Heart left ventricle (tissue), 16 donors: ENCODE measurements at regions not wholly inside any gene's neighbourhood (a gene's known extent, or its start where the extent isn't known, plus 50 kb on each side); places are given as distances from the start of the nearest gene placed in this dataset.

ENCODE experiments used
- ATAC-seq, 4 donors: fragments of 200-7000 bp; cut with Tn5 transposase; one replicate each; pipeline ENCODE4 v1.9.1; 2020 to 2022; ENCODE audit warnings: moderate library complexity in 4 of 4, mild to moderate bottlenecking in 3 of 4, moderate number of reproducible peaks in 1 of 4
- DNase-seq, 5 donors: peaks; one replicate each; pipeline ENCODE4 v3.0.0-alpha.2; 2020
- H3K27ac ChIP-seq, 12 donors: fragments of 200-600 bp; sonication (generic) in 4 of 12; one replicate each; pipeline versions ENCODE4 v1.5.0 to v1.8.0; 2016 to 2022; ENCODE audit warnings: mild to moderate bottlenecking in 2 of 12
- H3K27me3 ChIP-seq, 9 donors: fragments of 200-600 bp; sonication (generic) in 2 of 9; one replicate each; pipeline versions ENCODE4 v1.5.1 to v1.8.0; 2016 to 2022; ENCODE audit warnings: mild to moderate bottlenecking in 3 of 9
- H3K36me3 ChIP-seq, 9 donors: fragments of 200-600 bp; sonication (generic) in 2 of 9; one replicate each; pipeline versions ENCODE4 v1.5.0 to v1.8.0; 2018 to 2022; ENCODE audit warnings: mild to moderate bottlenecking in 2 of 9
- H3K4me1 ChIP-seq, 12 donors: fragments of 200-600 bp; sonication (generic) in 4 of 12; one replicate each; pipeline versions ENCODE4 v1.5.0 to v1.8.0; 2016 to 2022; ENCODE audit warnings: mild to moderate bottlenecking in 3 of 12
- H3K4me3 ChIP-seq, 12 donors: fragments of 200-600 bp; sonication (generic) in 4 of 12; one replicate each; pipeline versions ENCODE4 v1.5.0 to v1.8.0; 2017 to 2022; ENCODE audit warnings: mild to moderate bottlenecking in 9 of 12, moderate library complexity in 4 of 12
- H3K9me3 ChIP-seq, 12 donors: fragments of 200-600 bp; sonication (generic) in 4 of 12; one replicate each; pipeline versions ENCODE4 v1.5.0 to v1.8.0; 2016 to 2022; ENCODE audit warnings: mild to moderate bottlenecking in 1 of 12
- CTCF ChIP-seq, 12 donors: fragments of 200-600 bp; sonication (generic) in 4 of 12; IDR thresholded peaks; one replicate each; pipeline versions ENCODE4 v1.5.0 to v1.8.0; 2018 to 2022; ENCODE audit warnings: antibody characterized with exemption in 12 of 12, mild to moderate bottlenecking in 5 of 12
- POLR2A ChIP-seq, 2 donors: fragments of 450-650 bp; IDR thresholded peaks; one replicate each; pipeline ENCODE4 v1.6.1; 2017; ENCODE audit warnings: antibody characterized with exemption in 2 of 2, mild to moderate bottlenecking in 2 of 2, moderate library complexity in 2 of 2
- WGBS, 4 donors: extraction: QIAGEN DNeasy Blood & Tissue Kit in 2 of 4; methylation state at CpG; one replicate each; pipeline versions ENCODE4 v1.1.5 to v1.1.7; 2013 to 2018; 5-methylcytosine and 5-hydroxymethylcytosine counted together
- intact Hi-C, 10 donors: fragments of 100-400 bp; cut with DNase I; formaldehyde crosslinking; loops; one replicate each; pipeline versions ENCODE4 v1.11.1 to v1.14.2; 2022
- donor health status: ischemic (EF 13 %, LVEDD 7.1; RV severe dilation, severe dysfunction).
- donor health status: healthy with polysubstance abuse.
- donor health status: DM: no; HTN: yes; CAD: no.
- donor health status: DM: no; HTN: no; CAD: no.
- donor health status: ischemic (EF 25% LVEDD 6.9; RV normal size, moderate dysfunction).
- donor health status: ischemic (EF 25% LVEDD 5.7; RV mildly dilated, moderate dysfunction).
- donor health status: healthy.
- donor health status: DM: yes; HTN: yes; CAD: no.
- donor health status: ischemic (EF 35%, LVEDD 5.7; RV mildly dilated, moderate dysfunction).
- donor health status: nonischemic (EF 11% LVEDD 7.7; RV severe dilation, severe dysfunction).
- donor health status: DM: yes; HTN: yes; CAD: no.
- donor health status: PGD.
- donor health status: ischemic (EF 29% LVEDD 5.4; RV normal size, mild dysfunction).
- donor health status: nonischemic (EF 23%, LVEDD 6.1; RV moderate dilation, normal function).

DNA sequence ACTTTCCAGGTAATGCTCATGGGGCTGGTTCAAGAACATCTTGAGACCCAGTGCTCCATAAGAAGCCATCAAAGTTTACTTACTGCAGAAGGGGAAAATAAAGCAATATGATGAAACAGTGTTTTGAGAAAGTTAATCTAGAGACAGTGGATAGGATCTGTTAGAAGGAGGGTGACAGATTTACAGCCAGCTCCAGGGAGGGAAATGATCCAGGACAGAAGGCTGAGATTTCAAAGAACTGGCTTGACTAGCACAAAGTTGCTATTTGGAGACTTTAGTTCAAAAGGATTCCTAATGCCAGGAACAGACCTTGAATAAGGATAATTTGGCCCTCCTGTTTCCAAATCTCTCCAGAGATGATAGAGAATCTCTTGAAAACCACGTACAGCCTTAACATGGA is 166.5 kb upstream of the NECTIN3 start:
- Histone ChIP-seq H3K9me3 (no peaks in the 10 kb centered on the region), H3K4me3 (no peak overlapping the region), H3K36me3 (no peaks in the 10 kb centered on the region), H3K27me3 (no peaks in the 10 kb centered on the region), H3K27ac (no peak overlapping the region), H3K4me1 (no peaks in the 10 kb centered on the region)
- TF ChIP-seq POLR2A (IDR thresholded peaks at IDR 0.05) (no peak), CTCF (IDR thresholded peaks at IDR 0.05) (no peak)
- DNase-seq (no peak), ATAC-seq (no peak)
- 66 to 77% (median 76%) methylated on average over 1 of the region's 1 CpG for WGBS, 4 donors
- intact Hi-C loops, result no loop called here

DNA sequence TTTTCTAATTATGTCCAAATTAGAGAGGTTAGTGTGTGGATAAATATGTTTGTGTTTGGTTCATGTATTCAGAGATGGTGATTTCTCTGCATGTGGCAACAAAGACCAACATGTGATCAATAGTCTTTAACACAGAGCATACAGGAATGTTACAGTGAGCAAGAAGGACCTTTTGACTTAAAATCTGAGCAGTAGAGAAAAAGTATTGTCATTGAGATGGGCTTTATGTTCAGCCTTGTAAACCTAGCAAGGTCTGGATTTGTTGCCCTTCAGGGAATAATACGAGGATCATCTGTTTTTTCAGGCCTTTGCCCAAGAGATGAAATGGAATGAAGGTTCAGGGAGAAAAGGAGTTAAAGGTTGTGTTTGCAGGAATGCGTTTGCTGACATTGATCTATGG is 161.8 kb upstream of the NECTIN3 start:
- Histone ChIP-seq H3K36me3 (no peaks in the 10 kb centered on the region), H3K27ac (no peak overlapping the region), H3K27me3 (no peaks in the 10 kb centered on the region), H3K4me1 (no peaks in the 10 kb centered on the region), H3K4me3 (no peak overlapping the region), H3K9me3 (peaks cover 0 to 3% (median 0%) of the 10 kb centered on the region in 12 donors)
- no peak for TF ChIP-seq POLR2A (IDR thresholded peaks at IDR 0.05)
- TF ChIP-seq CTCF (IDR thresholded peaks at IDR 0.05), result no peak
- intact Hi-C loops, result no loop called here
- 71 to 77% (median 75%) methylated on average over 2 of the region's 2 CpGs for WGBS, 4 donors
- DNase-seq (no peak), ATAC-seq (no peak)

DNA sequence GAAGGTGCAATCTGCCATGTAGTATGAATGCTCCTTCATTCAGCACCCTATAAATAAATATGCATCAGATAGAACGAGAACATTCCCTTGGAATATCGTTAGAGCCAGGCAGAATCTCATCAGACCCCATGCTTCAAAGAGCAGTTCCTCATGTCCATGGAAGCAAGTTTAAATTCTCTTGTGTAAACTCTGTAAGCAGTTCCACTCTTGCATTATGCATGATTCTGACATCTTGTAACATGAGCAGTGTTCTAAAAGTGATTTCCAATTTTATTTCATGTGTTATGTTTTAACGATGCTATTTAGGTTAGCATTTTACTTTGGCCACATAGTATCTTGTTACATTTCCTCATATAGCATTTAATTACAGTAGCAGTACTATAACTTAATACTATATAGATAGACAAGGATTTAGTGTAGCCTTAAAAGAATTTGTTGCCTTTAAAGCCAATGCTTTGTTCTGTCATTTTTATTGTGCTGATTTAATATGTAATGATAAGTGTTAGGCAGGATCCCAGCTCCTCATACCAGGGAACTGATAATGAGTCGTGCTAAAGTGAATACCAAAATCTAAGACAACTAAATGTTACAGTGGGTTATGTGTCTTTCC is 161.2 kb upstream of the NECTIN3 start:
- no peaks in the 10 kb centered on the region for H3K4me1 ChIP-seq
- H3K9me3 ChIP-seq, result peaks cover 0 to 3% (median 0%) of the 10 kb centered on the region in 12 donors
- ATAC-seq (no peak), DNase-seq (no peak)
- no peaks in the 10 kb centered on the region for H3K27me3 ChIP-seq
- H3K36me3 ChIP-seq, result no peaks in the 10 kb centered on the region
- intact Hi-C loops, result no loop called here
- H3K27ac ChIP-seq, result no peak overlapping the region
- TF ChIP-seq POLR2A (IDR thresholded peaks at IDR 0.05), result no peak
- no peak for TF ChIP-seq CTCF (IDR thresholded peaks at IDR 0.05)
- 55 to 66% (median 59%) methylated on average over 4 of the region's 4 CpGs for WGBS, 4 donors
- H3K4me3 ChIP-seq, result no peak overlapping the region

GRCh38 chr3:110918963-110919362 is 152.7 kb upstream of the NECTIN3 start:
- H3K27me3 ChIP-seq, result no peaks in the 10 kb centered on the region
- ATAC-seq, result no peak
- no peaks in the 10 kb centered on the region for H3K36me3 ChIP-seq
- 73 to 83% (median 80%) methylated on average over 4 of the region's 4 CpGs for WGBS, 4 donors
- no peaks in the 10 kb centered on the region for H3K4me1 ChIP-seq
- no peak for DNase-seq
- H3K27ac ChIP-seq, result no peak overlapping the region
- TF ChIP-seq POLR2A (IDR thresholded peaks at IDR 0.05), result no peak
- TF ChIP-seq CTCF (IDR thresholded peaks at IDR 0.05), result no peak
- no peak overlapping the region for H3K4me3 ChIP-seq
- H3K9me3 ChIP-seq, result peaks cover 0 to 13% (median 0%) of the 10 kb centered on the region in 12 donors
- intact Hi-C loops, result no loop called here
